ENCODE measurements at regions not wholly inside any gene's neighbourhood (a gene's known extent, or its start where the extent isn't known, plus 50 kb on each side); places are given as distances from the start of the nearest gene placed in this dataset.

DNA sequence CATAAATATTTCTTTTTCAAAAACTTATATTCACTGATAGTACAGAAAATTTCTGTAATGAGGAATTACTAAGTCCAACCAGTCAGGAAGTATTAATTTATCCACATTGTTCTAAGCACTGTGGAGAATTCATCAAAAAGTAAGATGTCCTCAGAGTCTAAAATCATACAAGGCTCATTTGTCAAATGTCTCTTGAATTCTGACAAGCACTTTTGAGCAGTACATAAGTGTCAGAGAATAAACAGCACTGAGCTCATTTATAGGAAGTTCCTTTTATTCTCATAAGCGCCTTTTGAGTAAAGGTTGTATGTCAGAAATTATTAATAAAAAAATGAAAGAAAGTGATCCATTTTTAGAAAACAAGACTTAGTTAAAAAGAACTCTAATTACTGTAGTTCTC lies 523.2 kb upstream of the EPHA5 start:
- TF ChIP-seq MYC (IDR thresholded peaks at IDR 0.05; ENCODE audit: low read depth, low read length) (no peak), FOS (IDR thresholded peaks at IDR 0.05; ENCODE audit: borderline replicate concordance, insufficient read depth, low read length) (no peak), EZH2 (IDR thresholded peaks at IDR 0.05; ENCODE audit: borderline replicate concordance, low read depth, low read length, severe bottlenecking) (no peak), POLR2AphosphoS5 (IDR thresholded peaks at IDR 0.05; ENCODE audit: insufficient read depth, low read depth, low read length) (no peak), POLR2A (IDR thresholded peaks at IDR 0.05; ENCODE audit: low read depth, low read length) (no peak), GATA2 (IDR thresholded peaks at IDR 0.05; ENCODE audit: insufficient read depth, insufficient read length, low read depth, low read length) (no peak), JUN (IDR thresholded peaks at IDR 0.05; ENCODE audit: borderline replicate concordance, insufficient read depth, insufficient read length, low read depth) (no peak)
- TF ChIP-seq, protein P1, sequence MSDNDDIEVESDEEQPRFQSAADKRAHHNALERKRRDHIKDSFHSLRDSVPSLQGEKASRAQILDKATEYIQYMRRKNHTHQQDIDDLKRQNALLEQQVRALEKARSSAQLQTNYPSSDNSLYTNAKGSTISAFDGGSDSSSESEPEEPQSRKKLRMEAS (IDR thresholded peaks at IDR 0.05; ENCODE audit: insufficient read depth, insufficient read length): no peak
- TF ChIP-seq, protein P2, sequence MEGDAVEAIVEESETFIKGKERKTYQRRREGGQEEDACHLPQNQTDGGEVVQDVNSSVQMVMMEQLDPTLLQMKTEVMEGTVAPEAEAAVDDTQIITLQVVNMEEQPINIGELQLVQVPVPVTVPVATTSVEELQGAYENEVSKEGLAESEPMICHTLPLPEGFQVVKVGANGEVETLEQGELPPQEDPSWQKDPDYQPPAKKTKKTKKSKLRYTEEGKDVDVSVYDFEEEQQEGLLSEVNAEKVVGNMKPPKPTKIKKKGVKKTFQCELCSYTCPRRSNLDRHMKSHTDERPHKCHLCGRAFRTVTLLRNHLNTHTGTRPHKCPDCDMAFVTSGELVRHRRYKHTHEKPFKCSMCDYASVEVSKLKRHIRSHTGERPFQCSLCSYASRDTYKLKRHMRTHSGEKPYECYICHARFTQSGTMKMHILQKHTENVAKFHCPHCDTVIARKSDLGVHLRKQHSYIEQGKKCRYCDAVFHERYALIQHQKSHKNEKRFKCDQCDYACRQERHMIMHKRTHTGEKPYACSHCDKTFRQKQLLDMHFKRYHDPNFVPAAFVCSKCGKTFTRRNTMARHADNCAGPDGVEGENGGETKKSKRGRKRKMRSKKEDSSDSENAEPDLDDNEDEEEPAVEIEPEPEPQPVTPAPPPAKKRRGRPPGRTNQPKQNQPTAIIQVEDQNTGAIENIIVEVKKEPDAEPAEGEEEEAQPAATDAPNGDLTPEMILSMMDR (IDR thresholded peaks at IDR 0.05; ENCODE audit: extremely low read depth in 1 of 2, insufficient read depth in 1 of 2, low read depth in 1 of 2, low read length in 2 of 2): no peak
- no peak overlapping the region for H3K4me2 ChIP-seq (ENCODE audit: insufficient read depth, low read length)
- no peaks in the 10 kb centered on the region for H3K4me1 ChIP-seq (ENCODE audit: control insufficient read depth, extremely low read depth, insufficient read depth, low read length)
- no peak overlapping the region for H3K9ac ChIP-seq (replicated peaks; ENCODE audit: extremely low read depth, insufficient read depth, low read length)
- H3K27ac ChIP-seq (ENCODE audit: insufficient read depth, low read depth, low read length): no peak overlapping the region
- no peaks in the 10 kb centered on the region for H3K27me3 ChIP-seq (ENCODE audit: control insufficient read depth in 2 of 2, insufficient read depth in 2 of 2, low read length in 2 of 2)
- no peak overlapping the region for H3K4me3 ChIP-seq (replicated peaks in 1 of 3; ENCODE audit: insufficient read depth in 1 of 3, low read depth in 1 of 3, low read length in 3 of 3)
- H4K20me1 ChIP-seq (replicated peaks; ENCODE audit: control insufficient read depth, extremely low read depth, insufficient read depth, low read length): no peaks in the 10 kb centered on the region
- no peaks in the 10 kb centered on the region for H3K9me1 ChIP-seq (replicated peaks; ENCODE audit: control insufficient read depth, extremely low read depth, insufficient read depth, low read length)
- intact Hi-C loops (cut with micrococcal nuclease): no loop called here
- no peaks in the 10 kb centered on the region for H3K36me3 ChIP-seq (ENCODE audit: control insufficient read depth in 2 of 2, extremely low read depth in 1 of 2, insufficient read depth in 2 of 2, low read length in 2 of 2)
- POLR2A ChIA-PET: no interaction called here
- no peak overlapping the region for H2AFZ ChIP-seq (ENCODE audit: low read depth, low read length)
- FAIRE-seq (no peak), DNase-seq (ENCODE audit: low read depth, low spot score) (no peak)
- no peaks in the 10 kb centered on the region for H3K9me3 ChIP-seq (replicated peaks; ENCODE audit: control insufficient read depth, insufficient read depth, low read length)
- no peaks in the 10 kb centered on the region for H3K79me2 ChIP-seq (ENCODE audit: control insufficient read depth, insufficient read depth, low read length)
- dilution Hi-C loops (cut with MboI; ENCODE audit: extremely low pct_ligation_motif_present, low sequenced_read_pairs): no loop called here
- BruUV-seq (replicated peaks): no TSS peak
- CTCF ChIA-PET: no interaction called here

Measured in endothelial cell of umbilical vein (primary cell).